ENCODE measurements at regions not wholly inside any gene's neighbourhood (a gene's known extent, or its start where the extent isn't known, plus 50 kb on each side); places are given as distances from the start of the nearest gene placed in this dataset.

- no peaks in the 10 kb centered on the region for H3K36me3 ChIP-seq (ENCODE audit: control insufficient read depth, insufficient read depth, low read length)
- no peak overlapping the region for H3K4me3 ChIP-seq (ENCODE audit: low read depth, low read length)
- ChIA-PET POLR2A (no interaction called here), CTCF (no interaction called here)
- no peak for DNase-seq (ENCODE audit: low read depth)
- TF ChIP-seq CTCF (IDR thresholded peaks at IDR 0.05; ENCODE audit: insufficient read depth, low read depth, low read length): no peak
- no peaks in the 10 kb centered on the region; the same call in 1 of the 2 replicates for H3K27me3 ChIP-seq (ENCODE audit: control insufficient read depth, insufficient read depth, low read length)
These were observed 101.4 kb upstream of the SPEF2 start for GRCh38 chr5:35516271-35516670.

GRCh38 chr5:35513612-35514011 is 104.1 kb upstream of the SPEF2 start:
- ChIA-PET CTCF (interaction anchor here (1.6 kb wide), 1 partner anchor 11 kb away, joined by 4 read pairs; no protein-coding TSS in a partner anchor), POLR2A (no interaction called here)
- no peak for DNase-seq (ENCODE audit: low read depth)

GRCh38 chr5:35502206-35502605 is 115.5 kb upstream of the SPEF2 start:
- CTCF ChIA-PET: interaction anchor here (1.6 kb wide), 1 partner anchor 16 kb away, joined by 3 read pairs; no protein-coding TSS in a partner anchor
- Histone ChIP-seq H3K36me3 (ENCODE audit: control insufficient read depth, insufficient read depth, low read length) (no peaks in the 10 kb centered on the region), H3K27me3 (ENCODE audit: control insufficient read depth, insufficient read depth, low read length) (no peaks in the 10 kb centered on the region), H3K4me3 (ENCODE audit: low read depth, low read length) (no peak overlapping the region)
- POLR2A ChIA-PET: no interaction called here
- DNase-seq (ENCODE audit: low read depth): no peak
- no peak for TF ChIP-seq CTCF (IDR thresholded peaks at IDR 0.05; ENCODE audit: insufficient read depth, low read depth, low read length)

More at GRCh38 chr5:35513612-35514011, 104.1 kb upstream of the SPEF2 start:
- no peak overlapping the region for H3K4me3 ChIP-seq (ENCODE audit: low read depth, low read length)
- no peak for TF ChIP-seq CTCF (IDR thresholded peaks at IDR 0.05; ENCODE audit: insufficient read depth, low read depth, low read length)
- H3K36me3 ChIP-seq (ENCODE audit: control insufficient read depth, insufficient read depth, low read length): no peaks in the 10 kb centered on the region
- no peaks in the 10 kb centered on the region; the same call in 1 of the 2 replicates for H3K27me3 ChIP-seq (ENCODE audit: control insufficient read depth, insufficient read depth, low read length)

GRCh38 chr5:35488791-35489190 is 128.9 kb upstream of the SPEF2 start:
- Histone ChIP-seq H3K36me3 (ENCODE audit: control insufficient read depth, insufficient read depth, low read length) (no peaks in the 10 kb centered on the region), H3K27me3 (ENCODE audit: control insufficient read depth, insufficient read depth, low read length) (no peaks in the 10 kb centered on the region), H3K4me3 (ENCODE audit: low read depth, low read length) (no peak overlapping the region)
- no peak for DNase-seq (ENCODE audit: low read depth)
- ChIA-PET POLR2A (no interaction called here), CTCF (interaction anchor here (0.9 kb wide), 1 partner anchor 9 kb away, joined by 3 read pairs; no protein-coding TSS in a partner anchor)
- TF ChIP-seq CTCF (IDR thresholded peaks at IDR 0.05; ENCODE audit: insufficient read depth, low read depth, low read length): no peak

DNA sequence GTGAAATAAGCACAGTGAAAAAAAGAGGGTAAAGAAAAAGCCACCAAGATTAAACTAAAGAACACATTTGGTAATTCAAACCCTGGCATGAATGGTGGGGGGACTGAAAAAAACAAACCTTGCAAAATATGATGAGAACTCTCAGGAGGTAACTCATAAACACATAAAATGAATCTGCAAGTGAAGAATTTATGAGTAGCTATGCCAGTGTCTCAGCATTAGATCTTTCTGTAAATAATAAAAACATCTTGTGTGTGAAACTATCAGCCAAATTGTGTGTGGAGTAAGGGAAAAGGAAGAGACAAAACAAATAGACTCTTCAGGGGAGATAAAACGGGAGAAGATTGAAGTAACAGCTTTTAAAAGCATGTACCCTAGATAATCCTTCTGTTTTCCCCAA is 129.6 kb upstream of the SPEF2 start:
- no peak for DNase-seq (ENCODE audit: low read depth)
- CTCF ChIA-PET: interaction anchor here (0.6 to 1.1 kb wide), 3 partner anchors 8 to 45 kb away, joined by 3 read pairs; no protein-coding TSS in a partner anchor

More for the DNA sequence above, 129.6 kb upstream of the SPEF2 start:
- no peaks in the 10 kb centered on the region for H3K27me3 ChIP-seq (ENCODE audit: control insufficient read depth, insufficient read depth, low read length)
- no peak overlapping the region for H3K4me3 ChIP-seq (ENCODE audit: low read depth, low read length)
- no peaks in the 10 kb centered on the region for H3K36me3 ChIP-seq (ENCODE audit: control insufficient read depth, insufficient read depth, low read length)
- no peak for TF ChIP-seq CTCF (IDR thresholded peaks at IDR 0.05; ENCODE audit: insufficient read depth, low read depth, low read length)
- POLR2A ChIA-PET: no interaction called here
